UCSD-AML1 (cell line): ENCODE measurements at regions not wholly inside any gene's neighbourhood (a gene's known extent, or its start where the extent isn't known, plus 50 kb on each side); places are given as distances from the start of the nearest gene placed in this dataset.

Source experiments
- DNase-seq: peaks from one replicate; lab custom pipeline; 2025; ENCODE audit not compliant: unreplicated experiment; lab: John Stamatoyannopoulos, UW

GRCh38 chrX:23524467-23524866 lies 142.8 kb upstream of the PRDX4 start:
- no peak for DNase-seq

GRCh38 chrX:23525531-23525930 lies 141.8 kb upstream of the PRDX4 start:
- DNase-seq = no peak

DNA sequence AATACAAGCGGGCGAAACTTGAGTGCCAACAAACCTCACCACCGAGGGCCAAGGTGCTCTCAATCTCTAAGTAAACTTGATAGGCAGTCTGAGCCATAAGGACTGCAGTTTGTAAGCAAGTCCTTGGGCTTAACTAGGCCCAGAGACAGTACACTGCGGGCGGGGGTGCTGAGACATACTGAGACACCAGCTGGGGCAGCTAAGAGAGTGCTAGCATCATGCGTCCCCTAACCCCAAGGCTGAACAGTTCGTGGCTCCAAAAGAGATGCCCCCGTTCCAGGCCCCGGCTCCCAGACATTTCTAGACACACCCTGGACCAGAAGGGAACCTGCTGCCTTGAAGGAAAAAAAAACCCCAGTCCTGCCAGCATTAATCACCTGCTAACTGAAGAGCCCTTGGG lies 126.8 kb upstream of the PRDX4 start:
- no peak for DNase-seq

DNA sequence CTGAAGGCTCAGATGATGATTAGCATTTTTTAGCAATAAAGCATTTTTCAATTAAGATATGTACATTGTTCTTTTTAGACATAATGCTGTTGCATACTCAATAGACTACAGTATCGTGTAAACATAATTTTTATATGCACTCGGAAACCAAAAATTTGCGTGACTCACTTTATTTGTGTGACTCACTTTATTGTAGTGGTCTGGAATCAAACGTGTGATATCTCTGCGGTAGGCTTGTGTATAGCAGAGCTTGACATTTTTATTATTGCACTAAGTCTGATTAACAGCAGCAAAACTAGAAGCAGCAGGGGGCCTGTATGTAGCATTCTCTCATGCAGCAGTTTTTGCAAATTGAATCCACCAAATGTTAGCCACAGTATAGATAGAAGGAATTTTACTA lies 119.1 kb upstream of the PRDX4 start:
- DNase-seq = no peak

- no peak for DNase-seq
These were observed 115.0 kb upstream of the PRDX4 start for GRCh38 chrX:23552303-23552702.

- no peak for DNase-seq
These were observed 113.0 kb upstream of the PRDX4 start for GRCh38 chrX:23554304-23554703.

DNA sequence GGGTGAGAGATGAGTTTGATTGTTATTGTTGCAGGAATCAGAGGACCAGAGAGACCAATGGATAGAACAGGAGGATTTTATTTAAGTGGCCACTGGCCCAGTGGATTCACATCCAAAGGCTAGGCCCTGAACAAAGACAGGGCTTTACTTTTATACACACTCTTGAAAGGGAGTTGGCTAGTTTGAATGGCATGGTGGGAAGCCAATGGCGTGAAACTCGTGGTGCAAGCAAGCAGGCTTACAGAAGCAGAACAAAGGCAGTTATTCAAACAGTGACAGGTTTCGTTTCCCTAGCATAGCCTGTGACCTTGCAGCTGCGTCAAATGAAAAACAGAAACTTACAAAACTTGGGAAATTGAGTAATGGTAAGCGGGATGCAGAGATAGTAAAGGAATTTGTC lies 110.2 kb upstream of the PRDX4 start:
- DNase-seq = no peak

GRCh38 chrX:23559975-23560374 lies 107.3 kb upstream of the PRDX4 start:
- no peak for DNase-seq

DNA sequence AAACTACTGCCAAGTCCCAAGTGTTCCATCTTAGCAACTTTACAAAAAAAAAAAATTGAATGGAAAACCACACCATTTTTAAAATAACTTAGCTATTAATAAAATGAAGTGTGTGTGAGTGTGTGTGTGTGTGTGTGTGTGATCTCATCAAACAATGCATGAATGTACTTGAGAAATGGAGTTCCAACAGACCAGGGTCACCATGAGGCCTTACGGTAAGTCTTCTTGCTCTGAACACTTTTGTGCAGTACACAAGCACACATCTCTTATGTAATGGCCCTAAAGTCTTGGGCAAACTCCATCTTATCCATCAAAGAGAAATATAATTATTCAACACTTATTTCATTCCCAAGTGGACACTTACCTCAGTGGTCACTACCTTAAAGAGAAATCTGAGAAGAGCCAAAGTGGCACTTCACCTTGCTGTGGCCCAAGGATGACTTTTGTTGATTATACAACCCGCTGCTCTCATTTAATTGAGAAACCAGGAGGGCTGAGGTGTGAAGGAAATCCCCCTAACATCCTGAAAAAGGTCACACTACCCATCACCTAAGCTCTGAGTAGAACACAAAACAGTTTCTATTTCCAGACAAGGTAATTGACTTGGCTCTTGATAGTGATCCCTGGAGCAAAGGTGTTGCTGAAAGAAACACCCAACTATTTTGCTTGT lies 96.5 kb upstream of the PRDX4 start:
- DNase-seq = no peak

- no peak for DNase-seq
These were observed 92.0 kb upstream of the PRDX4 start for GRCh38 chrX:23575281-23575680.

DNA sequence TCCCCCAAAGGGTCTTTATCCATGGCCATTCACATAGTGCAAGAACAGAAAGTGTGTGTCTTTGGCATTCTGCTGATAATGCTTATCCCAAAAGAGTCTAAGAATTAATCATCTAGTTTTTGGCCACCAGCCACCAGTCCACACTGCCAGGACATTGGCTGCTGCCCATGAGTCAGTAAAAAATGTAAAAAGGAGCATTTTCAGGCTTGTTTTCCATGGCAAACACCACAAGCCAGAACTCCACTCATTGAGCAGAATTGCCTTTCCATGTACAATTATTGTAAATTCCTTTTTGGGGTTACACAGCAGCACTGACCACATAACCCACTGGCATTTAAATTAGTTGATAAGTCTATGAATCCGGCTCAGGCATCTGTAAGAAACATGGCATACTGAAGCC lies 89.2 kb upstream of the PRDX4 start:
- no peak for DNase-seq

- DNase-seq = no peak
These were observed 77.8 kb upstream of the PRDX4 start for GRCh38 chrX:23589496-23589895.

- DNase-seq = no peak
These were observed 74.6 kb upstream of the PRDX4 start for GRCh38 chrX:23592741-23593140.

DNA sequence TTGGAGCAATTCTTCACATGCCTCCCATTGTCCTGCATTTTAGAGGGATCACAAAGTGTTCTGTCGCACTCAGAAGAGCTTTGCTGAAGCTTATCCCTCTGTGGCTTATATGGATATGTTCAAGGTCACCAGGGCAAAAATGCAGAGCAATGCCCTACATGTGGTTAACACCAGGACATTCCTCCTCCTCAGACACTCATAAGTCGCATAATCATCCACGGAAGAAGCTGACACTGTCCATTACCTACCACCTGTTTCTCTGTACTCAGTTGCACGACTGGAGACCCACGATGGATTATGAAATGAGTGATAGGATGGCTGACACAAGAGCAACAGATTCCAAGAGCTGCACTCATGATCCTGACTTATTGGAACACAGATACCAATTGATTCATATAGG lies 68.7 kb upstream of the PRDX4 start:
- DNase-seq = no peak

DNA sequence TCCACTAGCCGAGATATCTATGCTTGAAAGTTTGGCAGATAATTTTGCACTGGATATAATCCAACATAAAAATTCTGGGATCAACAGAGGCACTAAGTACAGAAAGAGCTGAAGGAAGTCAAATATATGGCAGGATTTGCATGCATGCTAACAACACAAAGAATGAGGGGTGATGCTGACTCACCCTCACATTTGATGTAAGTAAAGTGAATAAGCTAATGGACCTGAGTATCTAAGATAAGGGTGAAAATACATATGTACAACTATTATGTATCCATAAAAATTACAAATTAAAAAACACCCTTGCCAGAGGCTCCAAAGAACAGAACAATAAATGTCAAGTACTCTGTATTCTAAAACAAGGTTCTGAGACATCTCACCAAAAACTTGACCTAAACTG lies 63.8 kb upstream of the PRDX4 start:
- no peak for DNase-seq

GRCh38 chrX:23610495-23610894 lies 56.8 kb upstream of the PRDX4 start:
- DNase-seq = no peak

- no peak for DNase-seq
These were observed 54.4 kb upstream of the PRDX4 start for GRCh38 chrX:23612846-23613245.

DNA sequence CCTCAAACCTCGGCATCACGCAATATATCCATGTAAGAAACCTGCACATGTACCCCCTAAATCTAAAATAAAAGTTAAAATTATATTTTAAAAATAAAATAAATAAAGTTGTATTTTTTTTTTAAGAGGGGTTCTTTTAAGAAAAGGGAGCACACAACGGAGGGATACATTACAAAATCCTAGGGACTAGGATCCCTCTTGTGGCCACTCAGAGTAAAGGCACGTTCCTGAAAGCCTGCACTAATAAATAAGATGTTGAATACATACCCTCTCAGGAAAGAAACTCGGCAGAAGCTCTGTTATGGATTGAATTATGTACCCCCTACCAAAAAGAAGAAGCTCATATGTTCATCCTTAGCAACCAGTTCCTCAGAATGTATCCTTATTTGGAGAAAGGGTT lies 50.9 kb upstream of the PRDX4 start:
- DNase-seq = no peak
